ENCODE measurements at regions not wholly inside any gene's neighbourhood (a gene's known extent, or its start where the extent isn't known, plus 50 kb on each side); places are given as distances from the start of the nearest gene placed in this dataset.

DNA sequence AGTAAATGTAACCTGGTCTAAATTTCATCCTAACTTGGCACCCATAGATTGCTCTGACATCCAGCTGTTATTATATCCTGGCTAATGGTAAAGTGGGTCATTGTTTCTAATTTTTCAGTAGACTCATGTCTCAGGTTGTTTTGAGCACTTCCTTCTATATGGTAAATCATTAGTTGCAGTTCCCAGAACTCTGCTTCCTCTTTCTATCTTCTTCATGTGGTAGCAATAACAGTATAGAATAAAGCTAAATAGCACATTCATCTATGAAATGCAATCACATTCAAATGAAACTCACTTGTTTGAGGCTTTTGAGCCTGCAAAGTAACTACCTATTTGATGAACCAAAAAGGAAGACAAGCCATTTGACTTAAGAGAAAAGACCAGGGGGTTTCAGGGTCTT is 65.1 kb upstream of the GZMB start:
- no peak for TF ChIP-seq POLR2A (IDR thresholded peaks at IDR 0.05)
- TF ChIP-seq, protein P1, sequence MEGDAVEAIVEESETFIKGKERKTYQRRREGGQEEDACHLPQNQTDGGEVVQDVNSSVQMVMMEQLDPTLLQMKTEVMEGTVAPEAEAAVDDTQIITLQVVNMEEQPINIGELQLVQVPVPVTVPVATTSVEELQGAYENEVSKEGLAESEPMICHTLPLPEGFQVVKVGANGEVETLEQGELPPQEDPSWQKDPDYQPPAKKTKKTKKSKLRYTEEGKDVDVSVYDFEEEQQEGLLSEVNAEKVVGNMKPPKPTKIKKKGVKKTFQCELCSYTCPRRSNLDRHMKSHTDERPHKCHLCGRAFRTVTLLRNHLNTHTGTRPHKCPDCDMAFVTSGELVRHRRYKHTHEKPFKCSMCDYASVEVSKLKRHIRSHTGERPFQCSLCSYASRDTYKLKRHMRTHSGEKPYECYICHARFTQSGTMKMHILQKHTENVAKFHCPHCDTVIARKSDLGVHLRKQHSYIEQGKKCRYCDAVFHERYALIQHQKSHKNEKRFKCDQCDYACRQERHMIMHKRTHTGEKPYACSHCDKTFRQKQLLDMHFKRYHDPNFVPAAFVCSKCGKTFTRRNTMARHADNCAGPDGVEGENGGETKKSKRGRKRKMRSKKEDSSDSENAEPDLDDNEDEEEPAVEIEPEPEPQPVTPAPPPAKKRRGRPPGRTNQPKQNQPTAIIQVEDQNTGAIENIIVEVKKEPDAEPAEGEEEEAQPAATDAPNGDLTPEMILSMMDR (IDR thresholded peaks at IDR 0.05): no peak

Measured in esophagus squamous epithelium (tissue), 4 donors.